HG02852 (cell line): ENCODE measurements at regions not wholly inside any gene's neighbourhood (a gene's known extent, or its start where the extent isn't known, plus 50 kb on each side); places are given as distances from the start of the nearest gene placed in this dataset.
"Not testable (repeated sequence)": the region's sequence is repeated elsewhere in the genome, so short reads cannot be mapped to it uniquely, and the experiment has no call there.

ENCODE experiments used
- ATAC-seq: cut with Tn5 transposase; IDR thresholded peaks from one replicate; pipeline ENCODE4 v1.9.1; 2021; ENCODE audit warnings: mild to moderate bottlenecking, moderate library complexity; ENCODE audit not compliant: unreplicated experiment

DNA sequence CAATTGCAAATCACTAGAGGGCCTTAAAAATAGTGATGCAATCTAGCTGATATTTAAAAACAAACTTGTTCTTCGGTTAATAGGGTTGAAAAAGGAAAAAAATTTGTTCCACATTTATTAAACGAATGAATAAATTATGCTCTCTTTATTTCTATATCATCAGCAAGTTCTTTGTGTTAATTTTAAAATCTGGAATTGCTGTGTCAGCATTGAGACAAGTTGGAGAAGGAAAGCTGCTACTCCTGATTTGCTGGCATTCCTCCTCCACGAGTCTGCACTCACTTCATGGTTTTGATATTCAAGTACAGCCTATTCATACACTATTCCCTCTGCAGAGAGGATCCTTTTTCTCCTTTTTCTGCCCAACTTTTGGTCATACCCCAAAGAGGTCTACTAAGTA is 117.6 kb downstream of the MRPL39 start:
- ATAC-seq = no peak

DNA sequence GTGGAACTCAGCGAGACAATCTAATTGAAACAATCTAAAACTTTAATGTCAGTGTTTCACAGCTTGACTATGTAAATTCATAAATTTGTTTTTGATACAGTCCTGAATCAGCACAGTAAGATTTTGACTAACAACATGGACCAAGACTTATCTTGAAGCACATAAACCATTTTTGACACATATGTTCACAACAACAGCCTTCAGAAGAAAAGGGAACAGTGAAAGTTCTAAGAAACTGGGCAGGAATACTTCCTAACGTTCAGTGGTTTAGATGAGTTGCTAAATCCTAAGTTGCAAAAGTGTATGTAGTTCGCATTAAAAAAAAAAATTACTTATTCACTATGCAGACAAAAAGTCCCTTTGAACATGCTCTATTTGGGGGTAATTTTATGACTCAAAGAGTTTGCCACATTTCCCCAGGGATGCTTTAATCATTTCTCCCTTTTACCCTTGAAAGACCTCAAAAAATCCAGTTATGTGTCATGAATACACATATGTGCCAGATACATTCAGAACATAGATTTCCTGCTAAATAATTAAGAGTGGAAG is 120.2 kb downstream of the MRPL39 start:
- peak; percentile 58 for ATAC-seq

DNA sequence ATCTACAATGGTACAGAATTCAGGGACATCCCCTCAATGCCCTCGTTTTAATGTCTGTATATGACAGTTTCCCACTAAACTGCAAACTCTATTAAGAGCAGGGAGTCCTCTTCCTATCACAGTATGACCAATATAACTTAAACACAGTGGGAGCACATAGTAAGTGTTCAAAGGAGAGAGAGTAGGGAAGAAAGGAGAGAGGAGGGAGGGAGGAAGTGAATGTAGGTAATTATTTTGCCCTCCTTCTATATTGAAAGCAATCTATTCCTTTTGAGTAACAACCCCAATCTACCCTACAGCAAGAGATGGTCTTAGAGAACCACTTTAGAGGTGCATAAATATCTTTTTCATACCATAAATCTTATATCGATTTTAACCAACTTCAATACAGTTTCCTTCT is 121.4 kb downstream of the MRPL39 start:
- no peak for ATAC-seq

DNA sequence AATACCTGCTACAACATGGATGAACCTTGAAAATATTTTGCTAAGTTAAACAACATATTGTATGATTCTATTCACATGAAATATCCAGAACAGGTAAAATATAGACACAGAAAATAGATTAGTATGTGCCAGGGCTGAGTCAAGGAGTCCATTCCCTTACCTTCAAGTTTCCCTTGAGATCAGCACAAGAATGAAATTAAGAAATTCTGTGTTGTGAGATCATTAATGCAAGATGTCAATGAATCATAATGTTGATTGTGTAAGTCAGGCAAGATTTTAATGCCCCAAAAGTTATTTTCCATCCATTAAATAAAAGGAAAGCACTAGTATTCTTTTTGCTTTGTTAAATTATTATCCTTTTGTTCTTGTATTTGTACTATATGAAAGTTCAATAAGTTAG is 139.4 kb downstream of the MRPL39 start:
- ATAC-seq = no peak

DNA sequence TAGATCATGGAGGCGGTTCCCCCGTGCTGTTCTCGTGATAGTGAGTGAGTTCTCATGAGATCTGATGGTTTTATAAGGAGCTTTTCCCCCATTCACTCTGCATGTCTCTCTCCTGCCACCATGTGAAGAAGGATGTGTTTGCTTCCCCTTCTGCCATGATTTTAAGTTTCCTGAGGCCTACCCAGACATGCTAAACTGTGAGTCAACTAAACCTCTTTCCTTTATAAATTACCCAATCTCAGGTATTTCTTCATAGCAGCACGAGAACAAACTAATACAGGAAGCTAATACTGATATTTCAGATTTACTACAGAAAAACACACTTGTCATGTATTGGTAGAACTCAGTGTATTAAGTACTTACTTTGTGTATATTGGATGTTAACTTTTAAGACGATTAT is 140.2 kb downstream of the MRPL39 start:
- not testable (repeated sequence) for ATAC-seq

DNA sequence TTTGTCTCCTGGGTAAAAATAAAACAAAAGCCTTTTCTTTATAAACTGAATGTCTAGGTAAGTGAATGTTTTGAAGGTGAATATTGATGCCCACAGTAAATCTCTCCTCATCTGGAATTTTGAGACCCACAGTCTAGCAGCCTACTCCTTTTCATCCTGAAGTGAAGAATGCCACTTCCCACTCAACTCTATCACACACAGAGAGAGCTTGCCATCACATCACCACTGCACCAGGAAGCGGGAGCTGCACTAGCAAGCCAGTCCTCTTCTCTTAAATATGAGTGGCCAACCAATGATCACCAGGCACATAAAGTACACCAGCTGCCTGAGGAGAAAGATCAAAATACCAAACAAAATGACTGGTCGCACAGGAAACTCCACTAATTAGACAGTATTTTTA is 140.8 kb downstream of the MRPL39 start:
- no peak for ATAC-seq

DNA sequence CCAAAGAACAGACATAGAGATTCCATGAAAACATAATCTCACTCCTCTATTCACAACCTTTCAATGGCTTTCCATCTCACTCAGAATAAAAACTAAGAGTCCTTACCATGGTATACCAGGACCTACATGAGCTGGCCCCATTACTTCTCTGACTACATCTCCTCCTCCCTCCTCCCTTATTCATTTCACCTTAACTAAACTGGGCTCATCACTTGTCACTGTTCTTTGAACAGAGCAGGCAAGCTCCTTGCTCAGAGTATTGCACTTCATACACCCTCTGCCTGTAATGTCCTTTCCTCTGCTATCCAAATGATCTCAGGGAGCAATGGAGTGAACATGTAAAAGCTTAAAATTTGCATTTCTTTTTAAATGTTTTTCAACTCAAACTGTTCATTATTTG is 142.0 kb downstream of the MRPL39 start:
- no peak for ATAC-seq

DNA sequence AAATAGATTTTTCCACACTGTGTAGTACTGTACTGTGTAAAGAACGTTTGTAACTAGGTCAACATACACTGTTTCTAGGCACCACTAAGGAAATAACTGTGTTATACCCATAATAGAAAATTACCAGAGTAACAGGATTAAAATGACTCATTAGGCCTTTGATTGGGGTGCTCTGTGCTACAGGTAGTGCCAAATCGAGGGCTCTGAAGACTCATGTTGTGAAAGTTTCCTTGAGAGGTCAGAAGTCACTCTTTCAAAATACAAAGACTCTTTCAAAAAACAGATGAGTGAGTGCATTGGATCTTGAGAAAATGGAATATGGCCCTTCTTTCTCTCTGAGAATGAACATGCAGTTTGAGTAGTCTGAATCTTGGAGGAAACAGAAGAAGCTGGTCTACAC is 143.0 kb downstream of the MRPL39 start:
- ATAC-seq = peak; percentile 59

DNA sequence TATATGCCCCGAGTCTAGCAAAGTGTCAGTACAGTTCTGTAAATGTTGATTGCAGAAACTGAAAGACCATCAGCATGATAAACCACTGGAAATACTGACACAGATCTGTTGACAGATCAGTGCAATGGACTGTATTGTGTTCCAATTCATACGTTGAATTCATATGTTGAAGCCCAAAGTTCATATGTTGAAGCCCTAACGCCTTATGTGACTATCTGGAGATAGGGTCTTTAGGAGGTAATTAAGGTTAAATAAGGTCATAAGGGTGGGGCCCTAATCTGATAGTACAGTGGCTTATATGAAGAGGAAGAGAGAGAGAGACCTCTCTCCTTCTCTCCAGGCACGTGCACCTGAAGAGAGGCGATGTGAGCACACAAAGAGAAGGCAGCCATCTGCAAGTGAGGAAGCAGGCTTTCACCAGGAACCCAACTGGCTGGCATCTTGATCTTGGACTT is 144.7 kb downstream of the MRPL39 start:
- peak; percentile 50 for ATAC-seq

DNA sequence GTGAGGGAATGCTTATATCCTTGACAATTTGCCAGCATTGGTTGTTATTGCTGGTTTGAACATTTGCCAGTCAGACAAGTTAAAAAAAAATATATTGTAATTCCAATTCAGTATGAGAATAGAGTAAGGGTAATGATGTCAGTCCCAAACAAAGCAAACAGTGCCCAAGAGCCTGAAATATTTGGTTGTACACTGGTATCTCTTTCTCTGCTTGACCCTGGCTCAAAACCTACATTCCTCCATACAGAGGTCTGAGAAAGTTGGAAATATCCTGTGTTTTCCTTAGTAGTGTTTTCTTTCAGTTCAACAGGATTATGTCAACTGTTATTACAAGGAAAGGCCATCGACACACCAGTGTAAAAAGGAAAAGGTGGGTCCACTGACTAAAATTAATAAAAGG is 145.6 kb downstream of the MRPL39 start:
- no peak for ATAC-seq

DNA sequence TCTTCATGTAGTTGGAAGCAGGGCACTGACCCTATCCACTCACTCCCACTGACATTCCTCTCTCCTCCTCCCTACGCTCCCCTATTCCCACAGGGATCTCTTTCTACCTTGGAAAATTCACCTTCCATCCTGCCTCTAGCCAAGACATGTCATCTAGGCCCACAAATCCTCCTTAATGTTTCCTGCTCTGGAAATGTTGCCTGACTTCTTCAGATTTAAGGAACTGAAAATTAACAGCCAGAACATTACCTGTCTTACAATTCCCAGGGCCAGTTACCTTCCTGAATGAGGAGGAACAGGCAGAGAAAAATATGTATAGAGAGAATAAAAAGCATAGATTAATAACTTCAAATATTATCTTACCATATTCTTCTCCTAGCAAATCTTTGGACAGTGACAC is 147.3 kb downstream of the MRPL39 start:
- no peak for ATAC-seq

DNA sequence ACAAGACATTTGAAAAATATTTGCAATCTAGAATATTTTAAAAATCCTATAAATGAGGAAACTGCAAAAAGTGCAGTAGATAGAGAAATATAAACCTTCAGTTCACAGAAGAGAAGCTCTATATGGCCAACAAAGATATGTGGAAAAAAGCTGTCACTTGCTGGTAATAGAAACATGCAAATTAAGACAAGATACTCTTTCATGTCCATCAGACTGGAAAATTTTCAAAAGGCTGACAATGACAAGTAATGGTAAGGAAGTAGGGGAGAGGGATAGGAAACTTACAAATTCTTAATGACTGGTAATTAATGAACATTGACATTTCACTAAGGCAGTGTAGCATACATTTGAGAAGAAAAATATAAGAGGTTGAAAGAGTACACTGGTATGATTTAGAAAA is 147.9 kb downstream of the MRPL39 start:
- no peak for ATAC-seq

DNA sequence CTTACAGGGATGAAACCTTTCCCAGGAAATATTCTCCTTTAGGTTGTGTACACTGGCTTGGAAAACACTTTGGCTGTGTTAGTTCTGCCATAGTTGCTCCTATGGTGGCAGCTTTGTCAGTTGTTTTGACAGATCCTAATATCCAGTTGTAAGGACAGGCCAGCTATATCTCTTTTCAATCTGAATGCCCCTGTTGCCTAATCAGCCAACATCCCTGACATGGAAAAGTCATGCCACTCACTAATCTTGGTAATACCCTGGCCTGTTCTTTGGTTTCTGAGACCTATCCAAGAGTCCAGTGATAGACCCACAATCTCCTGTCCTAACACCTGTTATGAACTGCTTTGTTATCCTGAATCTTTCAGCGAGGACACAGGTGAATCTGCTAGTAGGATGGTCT is 148.8 kb downstream of the MRPL39 start:
- no peak for ATAC-seq

DNA sequence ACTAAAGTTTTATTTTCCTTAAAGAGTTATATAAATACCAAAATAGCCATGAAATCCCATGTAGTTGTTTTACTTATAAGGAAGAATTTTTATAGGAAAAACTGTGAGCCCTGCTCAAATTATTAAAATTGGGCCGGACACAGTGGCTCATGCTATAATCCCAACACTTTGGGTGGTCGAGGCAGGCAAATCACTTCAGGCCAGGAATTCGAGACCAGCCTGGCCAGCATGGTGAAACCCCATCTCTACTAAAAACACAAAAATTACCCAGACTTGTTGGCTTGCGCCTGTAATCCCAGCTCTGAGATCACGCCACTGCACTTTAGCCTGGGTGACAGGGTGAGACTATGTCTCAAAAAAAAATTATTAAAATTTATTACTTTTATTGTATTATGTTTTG is 149.3 kb downstream of the MRPL39 start:
- ATAC-seq = no peak

DNA sequence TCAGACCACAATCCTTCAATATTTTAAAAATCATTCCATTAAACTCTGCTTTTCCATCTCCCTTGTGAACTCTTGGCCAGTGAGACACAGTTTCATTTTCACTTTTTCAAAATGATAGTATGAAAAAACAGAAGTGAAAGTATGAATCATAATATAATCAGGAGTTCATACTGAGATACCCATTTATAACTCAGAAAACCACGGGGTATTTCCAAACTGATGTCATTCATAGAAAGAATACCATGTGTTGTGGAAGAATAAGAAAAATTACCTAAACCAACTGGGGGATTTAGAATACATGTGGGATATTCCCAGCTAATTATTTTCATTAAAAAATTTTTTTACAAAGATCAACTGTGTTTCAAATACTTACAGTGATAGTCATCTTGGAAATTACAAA is 149.9 kb downstream of the MRPL39 start:
- peak; percentile 54 for ATAC-seq

DNA sequence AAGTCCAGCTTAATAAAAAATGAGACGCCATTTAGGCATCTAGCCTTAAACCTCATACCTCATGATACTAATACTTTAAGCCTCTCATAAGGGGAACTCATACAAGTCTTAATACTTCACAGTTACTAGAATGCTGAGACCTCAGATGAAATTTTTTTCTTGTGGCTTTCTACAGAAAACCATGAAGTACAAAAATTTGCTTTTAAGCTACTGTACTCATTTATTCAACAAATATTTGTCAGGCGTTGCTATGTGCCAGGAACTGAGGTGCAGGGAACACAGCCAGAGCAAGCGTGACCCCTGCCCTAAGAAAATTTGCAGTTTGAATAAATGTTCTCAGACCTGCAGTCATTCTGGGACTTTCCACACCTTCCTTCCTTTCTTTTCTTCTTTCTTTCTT is 150.6 kb downstream of the MRPL39 start:
- peak; percentile 47 for ATAC-seq

DNA sequence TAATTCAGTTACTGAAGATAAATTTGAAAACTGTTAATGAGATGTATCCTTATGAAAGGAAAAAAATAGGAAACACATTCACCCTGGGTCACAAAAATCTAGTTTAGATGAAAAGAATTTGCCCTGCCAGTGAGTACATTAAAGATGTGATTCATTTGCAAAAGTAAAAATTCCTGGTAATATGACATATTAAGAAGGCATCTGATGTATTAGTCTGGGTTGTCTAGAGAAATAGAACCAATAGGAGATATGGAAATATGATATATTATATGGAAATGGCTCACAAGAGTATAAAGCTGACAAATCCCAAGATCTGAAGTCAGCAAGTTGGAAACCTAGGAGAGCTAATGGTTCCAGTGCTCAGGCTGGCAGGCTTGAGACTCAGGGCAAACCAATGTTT is 153.8 kb downstream of the MRPL39 start:
- ATAC-seq = no peak

DNA sequence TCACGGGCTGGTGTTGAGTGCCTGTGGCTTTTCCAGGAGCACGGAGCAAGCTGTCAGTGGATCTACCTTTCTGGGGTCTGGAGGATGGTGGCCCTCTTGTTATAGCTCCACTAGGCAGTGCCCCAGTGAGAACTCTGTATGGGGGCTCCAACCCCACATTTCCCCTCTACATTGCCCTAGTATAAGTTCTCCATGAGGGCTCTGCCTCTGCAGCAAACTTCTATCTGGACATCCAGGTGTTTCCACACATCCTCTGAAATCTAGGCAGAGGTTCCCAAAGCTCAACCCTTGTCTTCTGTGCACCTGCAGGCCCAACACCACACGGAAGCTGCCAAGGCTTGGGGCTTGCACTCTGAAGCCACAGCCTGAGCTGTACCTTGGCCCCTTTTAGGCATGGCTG is 157.3 kb downstream of the MRPL39 start:
- ATAC-seq = no peak

DNA sequence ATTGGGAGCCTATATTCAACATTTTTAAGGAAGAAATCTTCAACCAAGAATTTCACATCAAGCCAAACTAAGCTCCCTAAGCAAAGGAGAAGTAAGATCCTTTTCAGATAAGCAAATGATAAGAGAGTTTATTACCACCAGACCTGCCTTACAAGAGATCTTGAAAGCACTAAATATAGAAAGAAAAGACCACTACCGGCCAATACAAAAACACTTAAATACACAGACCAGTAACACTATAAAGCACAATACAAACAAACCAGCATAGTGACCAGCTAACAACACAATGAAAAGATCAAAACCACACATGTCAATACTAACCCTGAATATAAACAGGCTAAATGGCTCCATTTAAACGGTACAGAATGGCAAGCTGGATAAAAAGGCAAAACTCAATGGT is 165.4 kb downstream of the MRPL39 start:
- ATAC-seq = no peak

DNA sequence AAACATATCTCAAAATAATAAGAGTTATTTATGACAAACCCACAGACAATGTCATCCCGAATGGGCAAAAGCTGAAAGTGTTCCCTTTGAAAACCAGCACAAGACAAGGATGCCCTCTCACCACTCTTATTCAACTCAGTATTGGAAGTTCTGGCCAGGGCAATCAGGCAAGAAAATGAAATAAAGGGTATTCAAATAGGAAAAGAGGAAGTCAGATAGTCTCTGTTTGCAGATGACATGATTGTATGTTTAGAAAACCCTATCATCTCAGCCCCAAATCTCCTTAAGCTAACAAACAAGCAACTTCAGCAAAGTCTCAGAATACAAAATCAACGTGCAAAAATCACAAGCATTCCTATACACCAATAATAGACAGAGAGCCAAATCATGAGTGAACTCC is 169.8 kb downstream of the MRPL39 start:
- not testable (repeated sequence) for ATAC-seq

DNA sequence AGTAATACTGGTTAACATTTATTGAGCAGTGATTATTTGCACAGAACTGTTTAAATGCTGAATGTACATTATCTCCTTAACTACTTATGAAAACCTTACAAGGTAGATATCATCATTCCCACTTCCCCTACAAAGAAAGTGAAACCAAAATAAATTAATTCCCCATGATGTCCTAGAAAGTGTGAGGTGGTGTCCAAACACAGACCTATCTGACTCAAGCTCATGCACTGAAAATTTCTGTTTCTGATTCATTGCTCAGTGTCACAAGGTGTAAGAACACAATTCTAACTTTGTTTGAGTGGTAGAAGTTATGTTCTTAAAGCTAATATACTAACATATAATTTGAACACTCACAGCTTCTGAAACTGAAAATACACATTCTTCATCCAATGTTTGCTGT is 178.7 kb downstream of the MRPL39 start:
- ATAC-seq = peak; percentile 65

DNA sequence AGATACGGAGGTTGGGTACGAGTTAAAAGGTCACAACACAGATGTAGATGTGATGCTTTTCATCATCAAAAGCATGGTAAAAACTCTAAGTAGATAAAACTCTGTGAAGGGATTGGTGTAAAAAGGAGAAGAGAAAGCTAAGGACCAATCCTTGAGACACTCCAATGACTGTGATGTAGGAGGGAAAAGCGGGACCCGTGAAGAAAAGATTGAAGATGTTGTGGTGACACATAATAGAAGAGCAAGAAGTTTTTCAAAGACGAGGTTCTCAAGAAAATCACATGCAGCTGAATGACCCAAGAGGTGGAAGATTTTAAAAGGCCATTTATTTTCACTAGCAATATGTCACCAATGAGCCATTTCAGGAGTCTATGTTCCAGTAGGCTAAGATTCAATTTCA is 179.5 kb downstream of the MRPL39 start:
- ATAC-seq = no peak

DNA sequence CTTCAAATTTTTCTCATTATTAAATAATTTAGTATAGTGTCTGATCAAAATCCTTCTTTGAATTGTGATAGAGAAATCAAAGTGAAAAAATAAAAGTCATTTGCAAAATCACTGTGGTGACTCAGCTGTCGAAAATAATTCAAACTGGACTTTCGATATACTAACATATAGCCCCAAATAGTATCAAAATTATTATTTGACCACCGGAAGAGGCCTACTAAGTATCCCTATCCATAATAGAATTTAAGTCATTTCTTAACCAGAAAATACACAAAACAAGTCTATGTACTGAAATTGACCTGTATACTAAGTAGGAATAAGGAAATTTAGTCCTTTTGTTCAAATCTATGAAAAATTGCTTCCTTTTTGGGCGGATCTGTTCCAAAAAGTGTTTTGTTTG is 180.7 kb downstream of the MRPL39 start:
- ATAC-seq = no peak

DNA sequence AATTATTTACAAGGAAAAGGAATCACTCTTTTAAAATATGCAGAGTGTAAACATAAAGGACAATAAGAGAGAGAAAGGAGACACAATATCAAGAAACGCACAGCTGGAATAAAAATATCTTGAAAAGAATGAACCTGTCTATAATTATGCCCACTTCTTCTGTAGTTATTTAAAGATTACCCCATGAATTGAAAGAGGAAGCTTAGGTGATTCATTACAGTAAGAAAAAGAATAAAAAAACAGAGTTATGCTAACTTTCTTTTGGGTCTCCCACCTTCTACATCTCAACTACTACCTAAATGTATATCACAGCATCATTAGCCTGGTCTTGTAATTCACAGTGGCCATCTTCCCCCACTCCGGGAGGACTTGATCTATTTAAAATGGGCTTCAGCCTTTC is 182.1 kb downstream of the MRPL39 start:
- no peak for ATAC-seq
